CD14-positive monocyte (primary cell): ENCODE measurements at regions not wholly inside any gene's neighbourhood (a gene's known extent, or its start where the extent isn't known, plus 50 kb on each side); places are given as distances from the start of the nearest gene placed in this dataset.
A peak's percentile ranks its signal among the peaks of the same experiment; 100 is the strongest.

Source experiments
- DNase-seq, 3 donors: peaks; one replicate each; pipeline ENCODE4 v3.0.0-alpha.2; 2011 to 2022
- H2AFZ ChIP-seq: 2 replicates; pipeline ENCODE4 v1.6.0; 2012; ENCODE audit warnings: mild to moderate bottlenecking, low read depth, low read length, inconsistent platforms; ENCODE audit not compliant: insufficient read depth, poor library complexity, severe bottlenecking
- H3K27ac ChIP-seq, 2 donors: 1 replicate in 1 of 2; 2 replicates in 1 of 2; pipeline ENCODE4 v1.5.1; 2012 to 2013; ENCODE audit warnings: low read length in 2 of 2, control low read depth in 1 of 2, inconsistent platforms in 1 of 2, low read depth in 1 of 2, mild to moderate bottlenecking in 1 of 2
- H3K27me3 ChIP-seq, 2 donors: one replicate each; pipeline versions ENCODE4 v1.6.0 to v1.6.1; 2011 to 2013; ENCODE audit warnings: low read length in 2 of 2; ENCODE audit not compliant: control insufficient read depth in 2 of 2, insufficient read depth in 2 of 2
- H3K36me3 ChIP-seq, 2 donors: replicated peaks in 1 of 2; 1 replicate in 1 of 2; 2 replicates in 1 of 2; pipeline versions ENCODE4 v1.5.1 to v1.6.1; 2012 to 2013; ENCODE audit warnings: low read length in 2 of 2, control low read depth in 1 of 2, inconsistent platforms in 1 of 2, mild to moderate bottlenecking in 1 of 2; ENCODE audit not compliant: insufficient read depth in 2 of 2, control insufficient read depth in 1 of 2
- H3K4me1 ChIP-seq, 2 donors: 1 replicate in 1 of 2; 2 replicates in 1 of 2; pipeline versions ENCODE4 v1.5.1 to v1.6.1; 2012 to 2013; ENCODE audit warnings: low read length in 2 of 2, control low read depth in 1 of 2, inconsistent platforms in 1 of 2, mild to moderate bottlenecking in 1 of 2, moderate library complexity in 1 of 2; ENCODE audit not compliant: insufficient read depth in 2 of 2, control insufficient read depth in 1 of 2
- H3K4me2 ChIP-seq: replicated peaks from 2 replicates; pipeline ENCODE3; 2012; ENCODE audit warnings: low read length, moderate library complexity, mild to moderate bottlenecking; ENCODE audit not compliant: poor library complexity, severe bottlenecking; ENCODE audit errors: extremely low read depth
- H3K4me3 ChIP-seq, 3 experiments: fragments of 200-600 bp in 1 of 3; sonication (generic) in 1 of 3; replicated peaks in 1 of 3; 1 replicate in 2 of 3; 2 replicates in 1 of 3; pipeline ENCODE4 v1.5.1; 2011 to 2013; ENCODE audit warnings: low read length in 3 of 3, mild to moderate bottlenecking in 3 of 3, control low read depth in 2 of 3, low read depth in 2 of 3, inconsistent platforms in 1 of 3, moderate library complexity in 1 of 3
- H3K79me2 ChIP-seq: 2 replicates; pipeline ENCODE4 v1.6.0; 2012; ENCODE audit warnings: mild to moderate bottlenecking, control low read depth, inconsistent platforms, low read length, moderate library complexity; ENCODE audit not compliant: insufficient read depth
- H3K9ac ChIP-seq: 2 replicates; pipeline ENCODE4 v1.6.0; 2017; ENCODE audit warnings: low read length, mild to moderate bottlenecking; ENCODE audit not compliant: insufficient read depth, poor library complexity, severe bottlenecking
- H3K9me3 ChIP-seq, 2 donors: replicated peaks in 1 of 2; 1 replicate in 1 of 2; 2 replicates in 1 of 2; pipeline versions ENCODE4 v1.5.1 to v1.6.1; 2012 to 2013; ENCODE audit warnings: low read length in 2 of 2, control low read depth in 1 of 2; ENCODE audit not compliant: control insufficient read depth in 1 of 2, insufficient read depth in 1 of 2
- H4K20me1 ChIP-seq: 2 replicates; pipeline ENCODE4 v1.6.0; 2012; ENCODE audit warnings: mild to moderate bottlenecking, low read length, control low read depth, moderate library complexity; ENCODE audit not compliant: insufficient read depth
- H3K27ac Mint-ChIP-seq, 7 donors: one replicate each; pipeline ENCODE4 v1.8.0; 2020; ENCODE audit warnings: mild to moderate bottlenecking in 7 of 7, mixed read lengths in 7 of 7, moderate library complexity in 6 of 7, inconsistent platforms in 2 of 7
- H3K27me3 Mint-ChIP-seq, 3 donors: one replicate each; pipeline ENCODE4 v1.8.0; 2021 to 2022; ENCODE audit warnings: low read depth in 3 of 3, mild to moderate bottlenecking in 3 of 3, mixed read lengths in 3 of 3, moderate library complexity in 3 of 3, inconsistent platforms in 1 of 3
- H3K36me3 Mint-ChIP-seq, 2 donors: one replicate each; pipeline ENCODE4 v1.8.0; 2020; ENCODE audit warnings: mixed read lengths in 2 of 2, inconsistent platforms in 1 of 2, mild to moderate bottlenecking in 1 of 2
- H3K4me1 Mint-ChIP-seq: one replicate; pipeline ENCODE4 v1.8.0; 2020; ENCODE audit warnings: mild to moderate bottlenecking, mixed read lengths
- H3K4me3 Mint-ChIP-seq, 2 donors: one replicate each; pipeline ENCODE4 v1.8.0; 2020; ENCODE audit warnings: mild to moderate bottlenecking in 2 of 2, mixed read lengths in 2 of 2, moderate library complexity in 1 of 2
- H3K9me3 Mint-ChIP-seq, 7 donors: one replicate each; pipeline ENCODE4 v1.8.0; 2020 to 2022; ENCODE audit warnings: mixed read lengths in 7 of 7, mild to moderate bottlenecking in 6 of 7, moderate library complexity in 6 of 7, inconsistent platforms in 2 of 7
- WGBS: methylation state at CpG from one replicate; pipeline ENCODE4 v1.1.5; 2013; ENCODE audit warnings: missing lambda C conversion rate; ENCODE audit not compliant: insufficient coverage; 5-methylcytosine and 5-hydroxymethylcytosine counted together
- intact Hi-C, 2 donors: fragments of 100-400 bp; cut with micrococcal nuclease; formaldehyde crosslinking; loops; one replicate each; pipeline versions ENCODE4 v1.15.0 to v1.15.1; 2023
- TF ChIP-seq, protein P1 (sequence below): fragments of 200-600 bp; IDR thresholded peaks from one replicate; pipeline ENCODE4 v1.8.0; 2022; ENCODE audit warnings: antibody characterized with exemption, mild to moderate bottlenecking

GRCh38 chr1:65525266-65526048, 105.0 kb downstream of the LEPR start:
- no peak overlapping the region for H3K9ac ChIP-seq
- WGBS = under 1% methylated on average over 83 of the region's 87 CpGs
- no peak for DNase-seq
- peaks cover 5% of the 10 kb centered on the region for H3K4me1 Mint-ChIP-seq
- H3K4me1 ChIP-seq = peaks cover 0 to 9% of the 10 kb centered on the region in 2 donors
- peak overlapping the region; percentile 65 for H3K4me2 ChIP-seq
- no peaks in the 10 kb centered on the region for H3K36me3 ChIP-seq
- TF ChIP-seq, protein P1, sequence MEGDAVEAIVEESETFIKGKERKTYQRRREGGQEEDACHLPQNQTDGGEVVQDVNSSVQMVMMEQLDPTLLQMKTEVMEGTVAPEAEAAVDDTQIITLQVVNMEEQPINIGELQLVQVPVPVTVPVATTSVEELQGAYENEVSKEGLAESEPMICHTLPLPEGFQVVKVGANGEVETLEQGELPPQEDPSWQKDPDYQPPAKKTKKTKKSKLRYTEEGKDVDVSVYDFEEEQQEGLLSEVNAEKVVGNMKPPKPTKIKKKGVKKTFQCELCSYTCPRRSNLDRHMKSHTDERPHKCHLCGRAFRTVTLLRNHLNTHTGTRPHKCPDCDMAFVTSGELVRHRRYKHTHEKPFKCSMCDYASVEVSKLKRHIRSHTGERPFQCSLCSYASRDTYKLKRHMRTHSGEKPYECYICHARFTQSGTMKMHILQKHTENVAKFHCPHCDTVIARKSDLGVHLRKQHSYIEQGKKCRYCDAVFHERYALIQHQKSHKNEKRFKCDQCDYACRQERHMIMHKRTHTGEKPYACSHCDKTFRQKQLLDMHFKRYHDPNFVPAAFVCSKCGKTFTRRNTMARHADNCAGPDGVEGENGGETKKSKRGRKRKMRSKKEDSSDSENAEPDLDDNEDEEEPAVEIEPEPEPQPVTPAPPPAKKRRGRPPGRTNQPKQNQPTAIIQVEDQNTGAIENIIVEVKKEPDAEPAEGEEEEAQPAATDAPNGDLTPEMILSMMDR = no peak
- peaks cover 37 to 50% (median 50%) of the 10 kb centered on the region in 3 donors for H3K27me3 Mint-ChIP-seq
- peaks cover 41 to 51% of the 10 kb centered on the region in 2 donors for H3K27me3 ChIP-seq
- intact Hi-C loops = no loop called here
- H3K9me3 ChIP-seq = peaks cover 0 to 8% of the 10 kb centered on the region in 2 donors
- no peaks in the 10 kb centered on the region for H3K79me2 ChIP-seq
- H3K4me3 ChIP-seq = peak overlapping the region in 1 of 3 experiments; percentile 53
- no peaks in the 10 kb centered on the region for H4K20me1 ChIP-seq
- no peak overlapping the region for H3K27ac Mint-ChIP-seq
- no peak overlapping the region for H3K27ac ChIP-seq
- H3K9me3 Mint-ChIP-seq = peaks cover 0 to 20% (median 4%) of the 10 kb centered on the region in 7 donors
- H2AFZ ChIP-seq = peak overlapping the region; percentile 21
- H3K36me3 Mint-ChIP-seq = peaks cover 3 to 9% of the 10 kb centered on the region in 2 donors
- peak overlapping the region; percentile 24 to 81 for H3K4me3 Mint-ChIP-seq

DNA sequence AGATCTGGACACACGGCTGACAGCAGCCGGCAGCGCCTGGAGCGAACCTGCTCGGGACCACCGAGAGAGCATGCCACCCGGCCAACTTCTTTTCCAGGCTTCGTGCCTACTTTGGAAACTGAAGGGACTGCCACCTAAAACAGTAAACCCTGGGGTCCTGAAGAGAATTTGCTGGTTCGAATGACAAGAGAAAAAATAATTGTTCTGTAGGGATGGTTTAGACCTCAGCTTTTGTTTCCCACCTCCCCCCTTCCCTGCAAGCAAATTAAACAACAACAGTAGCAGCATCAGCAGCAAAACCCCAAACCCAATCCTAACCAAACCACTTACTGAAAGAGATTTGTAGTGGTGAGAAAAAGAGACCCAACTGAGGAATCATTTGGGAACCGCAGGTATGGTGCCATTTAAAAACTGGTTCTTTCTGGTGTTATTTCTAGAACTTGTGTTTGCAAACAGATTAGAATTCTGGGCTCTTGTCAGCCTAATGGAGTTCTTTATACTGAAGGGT, 105.6 kb downstream of the LEPR start:
- H3K27ac Mint-ChIP-seq = peak overlapping the region in 1 of 7 donors; percentile 40
- Histone ChIP-seq H3K36me3 (no peaks in the 10 kb centered on the region), H3K79me2 (no peaks in the 10 kb centered on the region), H3K27me3 (peaks cover 41 to 51% of the 10 kb centered on the region in 2 donors), H2AFZ (no peak overlapping the region), H3K4me2 (peak overlapping the region; percentile 65), H3K4me3 (no peak overlapping the region), H3K9ac (no peak overlapping the region), H3K9me3 (peaks cover 0 to 8% of the 10 kb centered on the region in 2 donors), H3K27ac (no peak overlapping the region), H4K20me1 (no peaks in the 10 kb centered on the region), H3K4me1 (peaks cover 0 to 9% of the 10 kb centered on the region in 2 donors)
- H3K4me1 Mint-ChIP-seq = peaks cover 5% of the 10 kb centered on the region
- intact Hi-C loops = no loop called here
- TF ChIP-seq, protein P1 = no peak
- peaks cover 37 to 50% (median 50%) of the 10 kb centered on the region in 3 donors for H3K27me3 Mint-ChIP-seq
- peaks cover 0 to 22% (median 3%) of the 10 kb centered on the region in 7 donors for H3K9me3 Mint-ChIP-seq
- H3K4me3 Mint-ChIP-seq = peak overlapping the region in 1 of 2 donors; percentile 66
- 11% methylated on average over 9 of the region's 10 CpGs for WGBS
- DNase-seq = no peak
- peaks cover 3 to 9% of the 10 kb centered on the region in 2 donors for H3K36me3 Mint-ChIP-seq
